ENCODE measurements at regions not wholly inside any gene's neighbourhood (a gene's known extent, or its start where the extent isn't known, plus 50 kb on each side); places are given as distances from the start of the nearest gene placed in this dataset.

DNA sequence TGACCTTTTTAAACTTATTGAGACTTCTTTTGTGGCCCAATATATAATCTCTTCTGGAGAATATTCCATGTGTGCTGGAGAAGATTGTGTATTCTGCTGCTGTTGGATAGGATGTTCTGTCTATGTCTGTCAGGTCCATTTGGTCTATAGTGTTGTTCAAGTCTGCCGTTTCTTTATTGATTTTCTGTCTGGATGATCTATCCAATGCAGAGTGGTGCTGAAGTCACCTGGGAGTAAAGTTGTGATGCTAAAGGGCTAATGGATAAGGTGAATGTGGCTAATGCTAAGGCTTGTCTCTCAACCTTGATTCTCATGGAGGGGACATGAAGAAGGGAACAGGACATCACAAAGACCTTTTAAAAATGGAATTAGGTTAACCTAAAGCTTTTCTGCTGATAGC, 72.0 kb upstream of the AP1S2 start:
- ChIA-PET CTCF (no interaction called here), POLR2A (no interaction called here)
- Histone ChIP-seq H3K79me2 (ENCODE audit: insufficient read depth) (no peaks in the 10 kb centered on the region), H4K20me1 (ENCODE audit: insufficient read depth) (no peaks in the 10 kb centered on the region), H3K9me2 (no peaks in the 10 kb centered on the region), H3K36me3 (replicated peaks in 1 of 2; ENCODE audit: control insufficient read depth in 1 of 2, insufficient read depth in 2 of 2, low read length in 1 of 2) (no peaks in the 10 kb centered on the region), H3F3A (replicated peaks; ENCODE audit: insufficient read depth) (no peaks in the 10 kb centered on the region), H3K9me3 (no peaks in the 10 kb centered on the region), H3K4me1 (ENCODE audit: control insufficient read depth in 1 of 2, insufficient read depth in 2 of 2, low read depth in 1 of 2, low read length in 1 of 2) (no peaks in the 10 kb centered on the region), H3K27me3 (ENCODE audit: insufficient read depth) (no peaks in the 10 kb centered on the region; the same call in 1 of the 2 replicates), H2AFZ (ENCODE audit: low read depth) (no peak overlapping the region), H3K4me3 (ENCODE audit: low read depth in 2 of 2, low read length in 1 of 2) (no peak overlapping the region), H3K27ac (ENCODE audit: low read depth in 2 of 2, low read length in 1 of 2) (no peak overlapping the region), H3K4me2 (no peak overlapping the region), H3K9ac (no peak overlapping the region)
- 35% methylated on average over 1 of the region's 1 CpG for WGBS (ENCODE audit: low lambda C conversion rate)
- TF ChIP-seq USF2 (IDR thresholded peaks at IDR 0.05; ENCODE audit: borderline replicate concordance, low read depth, low read length) (no peak), REST (IDR thresholded peaks at IDR 0.05; ENCODE audit: low read depth, low read length) (peak; percentile 46; the same call in 1 of the 2 replicates), JUND (IDR thresholded peaks at IDR 0.05) (no peak), FOSL2 (IDR thresholded peaks at IDR 0.05; ENCODE audit: borderline replicate concordance, low read depth) (no peak), GATA2 (CRISPR knock-in tag; IDR thresholded peaks at IDR 0.05) (no peak), EZH2phosphoT487 (IDR thresholded peaks at IDR 0.05; ENCODE audit: borderline replicate concordance, low read depth) (no peak)
- TF ChIP-seq, protein P1, sequence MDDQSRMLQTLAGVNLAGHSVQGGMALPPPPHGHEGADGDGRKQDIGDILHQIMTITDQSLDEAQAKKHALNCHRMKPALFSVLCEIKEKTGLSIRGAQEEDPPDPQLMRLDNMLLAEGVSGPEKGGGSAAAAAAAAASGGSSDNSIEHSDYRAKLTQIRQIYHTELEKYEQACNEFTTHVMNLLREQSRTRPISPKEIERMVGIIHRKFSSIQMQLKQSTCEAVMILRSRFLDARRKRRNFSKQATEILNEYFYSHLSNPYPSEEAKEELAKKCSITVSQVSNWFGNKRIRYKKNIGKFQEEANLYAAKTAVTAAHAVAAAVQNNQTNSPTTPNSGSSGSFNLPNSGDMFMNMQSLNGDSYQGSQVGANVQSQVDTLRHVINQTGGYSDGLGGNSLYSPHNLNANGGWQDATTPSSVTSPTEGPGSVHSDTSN (IDR thresholded peaks at IDR 0.05), result no peak
- DNase-seq, result no peak

- Histone ChIP-seq H3K79me2 (ENCODE audit: insufficient read depth) (no peaks in the 10 kb centered on the region), H2AFZ (ENCODE audit: low read depth) (no peak overlapping the region), H3K4me2 (no peak overlapping the region), H4K20me1 (ENCODE audit: insufficient read depth) (no peaks in the 10 kb centered on the region), H3K9me3 (no peaks in the 10 kb centered on the region), H3K27me3 (ENCODE audit: insufficient read depth) (no peaks in the 10 kb centered on the region; the same call in 1 of the 2 replicates), H3K9ac (no peak overlapping the region), H3K9me2 (no peaks in the 10 kb centered on the region), H3K4me1 (ENCODE audit: control insufficient read depth in 1 of 2, insufficient read depth in 2 of 2, low read depth in 1 of 2, low read length in 1 of 2) (no peaks in the 10 kb centered on the region), H3K36me3 (replicated peaks in 1 of 2; ENCODE audit: control insufficient read depth in 1 of 2, insufficient read depth in 2 of 2, low read length in 1 of 2) (no peaks in the 10 kb centered on the region), H3F3A (replicated peaks; ENCODE audit: insufficient read depth) (no peaks in the 10 kb centered on the region), H3K4me3 (ENCODE audit: low read depth in 2 of 2, low read length in 1 of 2) (no peak overlapping the region), H3K27ac (ENCODE audit: low read depth in 2 of 2, low read length in 1 of 2) (no peak overlapping the region)
- POLR2A ChIA-PET, result no interaction called here
- CTCF ChIA-PET, result no interaction called here
- WGBS (ENCODE audit: low lambda C conversion rate), result 18% methylated on average over 1 of the region's 1 CpG
- no peak for DNase-seq
- TF ChIP-seq TCF12 (IDR thresholded peaks at IDR 0.05), result no peak
- TF ChIP-seq ELF1 (IDR thresholded peaks at IDR 0.05), result no peak
- TF ChIP-seq FOXM1 (IDR thresholded peaks at IDR 0.05; ENCODE audit: low read depth), result no peak
- TF ChIP-seq SIN3A (IDR thresholded peaks at IDR 0.05; ENCODE audit: borderline replicate concordance, low read depth, low read length), result no peak
- TF ChIP-seq MEF2A (IDR thresholded peaks at IDR 0.05; ENCODE audit: borderline replicate concordance, low read depth), result no peak
- no peak for TF ChIP-seq USF2 (IDR thresholded peaks at IDR 0.05; ENCODE audit: borderline replicate concordance, low read depth, low read length)
- no peak for TF ChIP-seq RCOR1 (IDR thresholded peaks at IDR 0.05; ENCODE audit: low read length)
Measured at GRCh38 chrX:15918003-15918402, 63.4 kb upstream of the AP1S2 start.
